SK-N-SH (cell line): ENCODE measurements at regions not wholly inside any gene's neighbourhood (a gene's known extent, or its start where the extent isn't known, plus 50 kb on each side); places are given as distances from the start of the nearest gene placed in this dataset.

Source experiments
- CTCF ChIA-PET: fragments of 300-600, 350-600 bp; formaldehyde crosslinking; extraction: SDS; loops from one replicate; lab custom pipeline; 2021; lab: Yijun Ruan, JAX
- POLR2A ChIA-PET: fragments of 350-600 bp; sonication (Branson Sonifier 250); formaldehyde crosslinking; extraction: SDS; loops from one replicate; lab custom pipeline; 2020; ENCODE audit warnings: antibody characterized with exemption, inconsistent platforms; lab: Yijun Ruan, JAX
- DNase-seq: peaks from one replicate; pipeline ENCODE4 v3.0.0; 2012
- H2AFZ ChIP-seq: fragments of 200-600 bp; sonication (generic); 2 replicates; pipeline ENCODE4 v1.8.1; 2016; ENCODE audit warnings: antibody characterized with exemption, mild to moderate bottlenecking, low read depth
- H3F3A ChIP-seq: fragments of 200-600 bp; sonication (generic); replicated peaks from 2 replicates; pipeline ENCODE3; 2016; ENCODE audit warnings: antibody characterized with exemption, mild to moderate bottlenecking; ENCODE audit not compliant: insufficient read depth
- H3K27ac ChIP-seq, 2 experiments: fragments of 200-500 bp in 1 of 2; fragments of 200-600 bp in 1 of 2; sonication (Bioruptor generic) in 1 of 2; sonication (generic), shearing (Covaris generic) in 1 of 2; 2 replicates each; pipeline versions ENCODE4 v1.5.1 to v1.6.1; 2014 to 2016; ENCODE audit warnings: low read depth in 2 of 2, inconsistent platforms in 1 of 2, low read length in 1 of 2, mild to moderate bottlenecking in 1 of 2, mixed read lengths in 1 of 2
- H3K27me3 ChIP-seq: fragments of 200-600 bp; sonication (generic), shearing (Covaris generic); 2 replicates; pipeline ENCODE4 v1.6.1; 2016; ENCODE audit warnings: mixed run types; ENCODE audit not compliant: insufficient read depth
- H3K36me3 ChIP-seq, 2 experiments: fragments of 200-500 bp in 1 of 2; fragments of 200-600 bp in 1 of 2; sonication (Bioruptor generic) in 1 of 2; sonication (generic) in 1 of 2; replicated peaks in 1 of 2; 2 replicates each; pipeline versions ENCODE3 to v1.5.1; 2014 to 2016; ENCODE audit warnings: low read length in 1 of 2, mild to moderate bottlenecking in 1 of 2; ENCODE audit not compliant: insufficient read depth in 2 of 2, control insufficient read depth in 1 of 2
- H3K4me1 ChIP-seq, 2 experiments: fragments of 200-500 bp in 1 of 2; fragments of 200-600 bp in 1 of 2; sonication (Bioruptor generic) in 1 of 2; sonication (generic), shearing (Covaris generic) in 1 of 2; 2 replicates each; pipeline versions ENCODE4 v1.5.1 to v1.6.1; 2014 to 2016; ENCODE audit warnings: low read depth in 1 of 2, low read length in 1 of 2, mixed run types in 1 of 2; ENCODE audit not compliant: insufficient read depth in 2 of 2, control insufficient read depth in 1 of 2
- H3K4me2 ChIP-seq: fragments of 200-600 bp; sonication (generic), shearing (Covaris generic); 2 replicates; pipeline ENCODE4 v1.6.1; 2017; ENCODE audit warnings: mixed run types
- H3K4me3 ChIP-seq, 2 experiments: fragments of 200-500 bp in 1 of 2; fragments of 200-600 bp in 1 of 2; sonication (Bioruptor generic) in 1 of 2; sonication (generic), shearing (Covaris generic) in 1 of 2; 2 replicates each; pipeline versions ENCODE4 v1.5.1 to v1.8.1; 2014 to 2016; ENCODE audit warnings: low read depth in 2 of 2, inconsistent platforms in 1 of 2, low read length in 1 of 2, mild to moderate bottlenecking in 1 of 2, mixed read lengths in 1 of 2, moderate library complexity in 1 of 2
- H3K79me2 ChIP-seq: fragments of 200-600 bp; sonication (generic); 2 replicates; pipeline ENCODE4 v1.8.1; 2017; ENCODE audit warnings: mild to moderate bottlenecking; ENCODE audit not compliant: insufficient read depth
- H3K9ac ChIP-seq: fragments of 200-600 bp; sonication (generic); 2 replicates; pipeline ENCODE4 v1.6.1; 2017; ENCODE audit warnings: mixed run types
- H3K9me2 ChIP-seq: fragments of 200-600 bp; sonication (generic); 2 replicates; pipeline ENCODE4 v1.6.1; 2017; ENCODE audit warnings: mixed run types
- H3K9me3 ChIP-seq: fragments of 200-600 bp; sonication (generic); 2 replicates; pipeline ENCODE4 v1.6.1; 2017; ENCODE audit warnings: mixed run types, mild to moderate bottlenecking, moderate library complexity
- H4K20me1 ChIP-seq: fragments of 200-600 bp; sonication (generic); 2 replicates; pipeline ENCODE4 v1.6.1; 2017; ENCODE audit warnings: mild to moderate bottlenecking, mixed run types; ENCODE audit not compliant: insufficient read depth
- CTCF ChIP-seq: fragments of 200-600 bp; sonication (generic); IDR thresholded peaks from 2 replicates; pipeline ENCODE4 v1.6.1; 2017; ENCODE audit warnings: antibody characterized with exemption, mild to moderate bottlenecking, moderate library complexity
- GABPA ChIP-seq: IDR thresholded peaks from 2 replicates; pipeline ENCODE4 v1.4.0; 2012; ENCODE audit warnings: low read depth, mild to moderate bottlenecking
- MAX ChIP-seq: IDR thresholded peaks from 2 replicates; pipeline ENCODE4 v1.4.0; 2012; ENCODE audit warnings: low read depth
- MXI1 ChIP-seq: IDR thresholded peaks from 2 replicates; pipeline ENCODE4 v1.6.1; 2012; ENCODE audit warnings: mild to moderate bottlenecking, low read depth, low read length, improper control_type of control experiment
- NFIC ChIP-seq: IDR thresholded peaks from 2 replicates; pipeline ENCODE4 v1.4.0; 2012; ENCODE audit warnings: borderline replicate concordance
- PBX3 ChIP-seq: IDR thresholded peaks from 2 replicates; pipeline ENCODE4; 2012
- POLR2AphosphoS5 ChIP-seq: IDR thresholded peaks from 2 replicates; pipeline ENCODE4 v1.6.1; 2012; ENCODE audit warnings: low read depth, low read length
- RAD21 ChIP-seq: IDR thresholded peaks from 2 replicates; pipeline ENCODE4 v1.6.1; 2012; ENCODE audit warnings: mild to moderate bottlenecking, low read length
- RCOR1 ChIP-seq: fragments of 150-350 bp; IDR thresholded peaks from 2 replicates; pipeline ENCODE4 v1.6.1; 2017; ENCODE audit warnings: antibody characterized with exemption, low read length
- SIN3A ChIP-seq: IDR thresholded peaks from 2 replicates; pipeline ENCODE4 v1.6.1; 2012; ENCODE audit warnings: low read depth, mild to moderate bottlenecking, low read length, moderate library complexity, borderline replicate concordance
- SMC3 ChIP-seq: IDR thresholded peaks from 2 replicates; pipeline ENCODE4 v1.6.1; 2012; ENCODE audit warnings: low read depth, low read length, improper control_type of control experiment
- TAF1 ChIP-seq: IDR thresholded peaks from 2 replicates; pipeline ENCODE4 v1.6.1; 2012; ENCODE audit warnings: low read depth, mild to moderate bottlenecking, low read length, moderate library complexity, borderline replicate concordance
- TEAD4 ChIP-seq: IDR thresholded peaks from 2 replicates; pipeline ENCODE4 v1.4.0; 2012; ENCODE audit warnings: mild to moderate bottlenecking, borderline replicate concordance; ENCODE audit not compliant: insufficient read depth
- USF1 ChIP-seq: IDR thresholded peaks from 2 replicates; pipeline ENCODE4 v1.4.0; 2012; ENCODE audit warnings: low read depth, borderline replicate concordance
- WGBS: methylation state at CpG from one replicate; pipeline ENCODE4 v1.1.6; 2017; ENCODE audit warnings: low lambda C conversion rate; 5-methylcytosine and 5-hydroxymethylcytosine counted together

- Histone ChIP-seq H3K36me3 (no peaks in the 10 kb centered on the region), H3K4me1 (no peaks in the 10 kb centered on the region; a peak in 1 of 4 replicates), H3F3A (no peaks in the 10 kb centered on the region), H3K4me3 (no peak overlapping the region), H3K9me3 (no peaks in the 10 kb centered on the region), H3K4me2 (no peak overlapping the region), H3K79me2 (no peaks in the 10 kb centered on the region), H3K9ac (no peak overlapping the region), H3K27ac (no peak overlapping the region), H3K27me3 (no peaks in the 10 kb centered on the region), H4K20me1 (no peaks in the 10 kb centered on the region), H3K9me2 (no peaks in the 10 kb centered on the region), H2AFZ (no peak overlapping the region)
- no peak for DNase-seq
- 50% methylated on average over 10 of the region's 10 CpGs for WGBS
- TF ChIP-seq RCOR1 (no peak), RAD21 (no peak), SIN3A (no peak), TAF1 (no peak), NFIC (no peak), GABPA (no peak)
- CTCF ChIA-PET, result no interaction called here
- POLR2A ChIA-PET, result no interaction called here
Observed at GRCh38 chr9:135265931-135266330, 178.5 kb downstream of the OLFM1 start.

- H3K9ac ChIP-seq, result no peak overlapping the region
- H3K36me3 ChIP-seq, result no peaks in the 10 kb centered on the region
- H3K4me3 ChIP-seq, result no peak overlapping the region
- no peaks in the 10 kb centered on the region for H3K9me2 ChIP-seq
- no peaks in the 10 kb centered on the region for H3F3A ChIP-seq
- H2AFZ ChIP-seq, result no peak overlapping the region
- CTCF ChIA-PET, result interaction anchor here (0.8 kb wide), 1 partner anchor 15 kb away, joined by 3 read pairs; no protein-coding TSS in a partner anchor
- no peaks in the 10 kb centered on the region for H4K20me1 ChIP-seq
- no peaks in the 10 kb centered on the region for H3K9me3 ChIP-seq
- no peaks in the 10 kb centered on the region for H3K79me2 ChIP-seq
- peaks cover 0 to 2% of the 10 kb centered on the region in 2 experiments; a peak in 1 of 4 replicates for H3K4me1 ChIP-seq
- TF ChIP-seq USF1 (no peak), POLR2AphosphoS5 (no peak)
- no peak for DNase-seq
- no peak overlapping the region for H3K4me2 ChIP-seq
- WGBS, result 50% methylated on average over 17 of the region's 19 CpGs
- H3K27ac ChIP-seq, result no peak overlapping the region
- no peaks in the 10 kb centered on the region for H3K27me3 ChIP-seq
- POLR2A ChIA-PET, result no interaction called here
Observed at GRCh38 chr9:135267191-135267809, 179.8 kb downstream of the OLFM1 start.

GRCh38 chr9:135268031-135268430 is 180.6 kb downstream of the OLFM1 start:
- CTCF ChIA-PET, result interaction anchor here (0.8 kb wide), 1 partner anchor 14 kb away, joined by 3 read pairs; no protein-coding TSS in a partner anchor
- H3K9me3 ChIP-seq, result no peaks in the 10 kb centered on the region
- no peak for TF ChIP-seq NFIC
- no peak for TF ChIP-seq SMC3
- TF ChIP-seq MAX, result no peak
- TF ChIP-seq MXI1, result no peak
- TF ChIP-seq CTCF, result no peak
- TF ChIP-seq PBX3, result no peak
- TF ChIP-seq TEAD4, result no peak

More at GRCh38 chr9:135268031-135268430, 180.6 kb downstream of the OLFM1 start:
- H3K4me2 ChIP-seq, result no peak overlapping the region
- H3K9ac ChIP-seq, result no peak overlapping the region
- DNase-seq, result no peak
- no peaks in the 10 kb centered on the region for H4K20me1 ChIP-seq
- H3K4me1 ChIP-seq, result peaks cover 0 to 8% of the 10 kb centered on the region in 2 experiments; a peak in 1 of 4 replicates
- no peak overlapping the region for H3K27ac ChIP-seq
- H2AFZ ChIP-seq, result no peak overlapping the region
- H3K4me3 ChIP-seq, result no peak overlapping the region
- no peaks in the 10 kb centered on the region for H3K27me3 ChIP-seq
- POLR2A ChIA-PET, result no interaction called here
- no peaks in the 10 kb centered on the region for H3F3A ChIP-seq
- H3K36me3 ChIP-seq, result no peaks in the 10 kb centered on the region
- whole genome bisulfite sequencing, result 45% methylated on average over 10 of the region's 12 CpGs
- H3K9me2 ChIP-seq, result no peaks in the 10 kb centered on the region
- H3K79me2 ChIP-seq, result no peaks in the 10 kb centered on the region
